Caco-2 (cell line): ENCODE measurements at regions not wholly inside any gene's neighbourhood (a gene's known extent, or its start where the extent isn't known, plus 50 kb on each side); places are given as distances from the start of the nearest gene placed in this dataset.

Source experiments
- BruUV-seq: library from RNA; stranded (reverse); fragments of 400-500 nt; replicated peaks from 2 replicates; lab custom pipeline; 2021; lab: Mats Ljungman, UMichigan
- CTCF ChIA-PET: fragments of 300-600 bp; sonication (Branson Sonifier 250); formaldehyde crosslinking; loops from one replicate; lab custom pipeline; 2022; ENCODE audit warnings: antibody characterized with exemption; lab: Charles Lee
- POLR2A ChIA-PET: fragments of 300-600 bp; sonication (Branson Sonifier 250); formaldehyde crosslinking; loops from one replicate; lab custom pipeline; 2022; ENCODE audit warnings: antibody characterized with exemption; lab: Charles Lee
- DNase-seq, 2 experiments: peaks; one replicate each; pipeline versions ENCODE4 v3.0.0 to v3.0.0-alpha.2; 2020 to 2022
- H3K27me3 ChIP-seq: replicated peaks from 2 replicates; pipeline ENCODE4 v1.6.0; 2011; ENCODE audit warnings: low read length; ENCODE audit not compliant: control insufficient read depth, insufficient read depth
- H3K36me3 ChIP-seq: 2 replicates; pipeline ENCODE4 v1.5.1; 2011; ENCODE audit warnings: low read length; ENCODE audit not compliant: control insufficient read depth, insufficient read depth
- H3K4me1 ChIP-seq: fragments of 250-450 bp; sonication (Bioruptor Pico); 2 replicates; pipeline ENCODE4 v1.5.1; 2020; ENCODE audit warnings: mild to moderate bottlenecking
- H3K4me3 ChIP-seq: 2 replicates; pipeline ENCODE4 v1.5.1; 2011; ENCODE audit warnings: low read depth, mild to moderate bottlenecking, control low read depth, low read length
- H3K9me3 ChIP-seq: fragments of 250-450 bp; sonication (Bioruptor Pico); 2 replicates; pipeline ENCODE4 v1.5.1; 2020; ENCODE audit warnings: mild to moderate bottlenecking, moderate library complexity
- H3K27ac Mint-ChIP-seq: one replicate; pipeline ENCODE4 v1.8.0; 2022; ENCODE audit warnings: mixed read lengths; ENCODE audit not compliant: unreplicated experiment
- H3K27me3 Mint-ChIP-seq: one replicate; pipeline ENCODE4 v1.8.0; 2022; ENCODE audit warnings: mixed read lengths; ENCODE audit not compliant: insufficient read depth, unreplicated experiment
- H3K36me3 Mint-ChIP-seq: one replicate; pipeline ENCODE4 v1.8.0; 2022; ENCODE audit warnings: mild to moderate bottlenecking, mixed read lengths; ENCODE audit not compliant: insufficient read depth, unreplicated experiment
- H3K4me1 Mint-ChIP-seq: one replicate; pipeline ENCODE4 v1.8.0; 2022; ENCODE audit warnings: low read depth, mixed read lengths; ENCODE audit not compliant: unreplicated experiment
- H3K4me3 Mint-ChIP-seq: one replicate; pipeline ENCODE4 v1.8.0; 2022; ENCODE audit warnings: mild to moderate bottlenecking, moderate library complexity, mixed read lengths; ENCODE audit not compliant: unreplicated experiment
- H3K9me3 Mint-ChIP-seq: one replicate; pipeline ENCODE4 v1.8.0; 2022; ENCODE audit warnings: mixed read lengths; ENCODE audit not compliant: unreplicated experiment
- CTCF ChIP-seq, 2 experiments: fragments of 200-600 bp in 1 of 2; IDR thresholded peaks; 1 replicate in 1 of 2; 2 replicates in 1 of 2; pipeline versions ENCODE4 v1.5.1 to v1.8.0; 2011 to 2022; ENCODE audit warnings: antibody characterized with exemption in 1 of 2, control low read depth in 1 of 2, inconsistent platforms in 1 of 2, low read depth in 1 of 2, low read length in 1 of 2, mild to moderate bottlenecking in 1 of 2, moderate library complexity in 1 of 2; ENCODE audit not compliant: insufficient read depth in 1 of 2, severe bottlenecking in 1 of 2, unreplicated experiment in 1 of 2
- intact Hi-C: fragments of 100-400 bp; cut with micrococcal nuclease; formaldehyde crosslinking; loops from one replicate; pipeline ENCODE4 v1.10.0; 2022; ENCODE audit not compliant: unreplicated experiment

DNA sequence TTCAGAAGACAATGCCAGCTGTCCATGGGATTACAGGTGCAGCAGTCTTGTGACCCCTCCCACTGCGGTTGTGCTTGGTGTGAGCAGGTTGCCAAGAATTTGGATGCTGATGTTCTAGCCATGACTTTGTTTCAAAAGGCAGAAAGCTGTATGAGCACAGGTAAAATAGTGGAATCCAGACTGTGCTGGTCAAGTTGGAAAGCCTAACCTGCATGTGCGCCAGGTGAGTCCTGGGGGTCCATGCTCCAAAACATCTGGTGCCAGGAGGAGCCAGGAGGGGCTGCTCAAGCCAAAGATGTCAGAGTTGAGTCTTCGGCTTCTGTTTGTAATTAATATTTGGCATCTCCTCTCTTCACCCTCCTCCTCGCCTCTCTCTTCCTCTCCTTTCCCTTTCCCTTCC lies 330.1 kb downstream of the MYCN start:
- no peak for DNase-seq
- ChIA-PET CTCF (no interaction called here), POLR2A (no interaction called here)
- Histone ChIP-seq H3K27me3 (no peaks in the 10 kb centered on the region), H3K4me3 (no peak overlapping the region), H3K4me1 (no peaks in the 10 kb centered on the region), H3K9me3 (no peaks in the 10 kb centered on the region), H3K36me3 (no peaks in the 10 kb centered on the region)
- Mint-ChIP-seq H3K36me3 (no peaks in the 10 kb centered on the region), H3K4me3 (no peak overlapping the region), H3K4me1 (no peaks in the 10 kb centered on the region), H3K27ac (no peak overlapping the region), H3K9me3 (peaks cover 9% of the 10 kb centered on the region), H3K27me3 (no peaks in the 10 kb centered on the region)
- TF ChIP-seq CTCF (IDR thresholded peaks at IDR 0.05; ENCODE audit: insufficient read depth in 1 of 2, low read depth in 1 of 2, low read length in 1 of 2, severe bottlenecking in 1 of 2, unreplicated experiment in 1 of 2), result no peak
- no TSS peak for BruUV-seq
- intact Hi-C loops, result no loop called here

- H3K27ac Mint-ChIP-seq, result no peak overlapping the region
- no peaks in the 10 kb centered on the region for H3K27me3 ChIP-seq
- CTCF ChIA-PET, result no interaction called here
- POLR2A ChIA-PET, result no interaction called here
- intact Hi-C loops, result no loop called here
- no TSS peak for BruUV-seq
- no peaks in the 10 kb centered on the region for H3K27me3 Mint-ChIP-seq
- DNase-seq, result no peak
- H3K4me3 Mint-ChIP-seq, result no peak overlapping the region
- H3K36me3 Mint-ChIP-seq, result no peaks in the 10 kb centered on the region
- no peak overlapping the region for H3K4me3 ChIP-seq
- peaks cover 6% of the 10 kb centered on the region for H3K9me3 Mint-ChIP-seq
- H3K9me3 ChIP-seq, result no peaks in the 10 kb centered on the region
- H3K4me1 ChIP-seq, result no peaks in the 10 kb centered on the region
- no peaks in the 10 kb centered on the region for H3K4me1 Mint-ChIP-seq
- H3K36me3 ChIP-seq, result no peaks in the 10 kb centered on the region
- TF ChIP-seq CTCF (IDR thresholded peaks at IDR 0.05; ENCODE audit: insufficient read depth in 1 of 2, low read depth in 1 of 2, low read length in 1 of 2, severe bottlenecking in 1 of 2, unreplicated experiment in 1 of 2), result no peak
Measured at GRCh38 chr2:16268301-16269000, 328.1 kb downstream of the MYCN start.

GRCh38 chr2:16266571-16266970 lies 326.2 kb downstream of the MYCN start:
- Mint-ChIP-seq H3K27ac (no peak overlapping the region), H3K4me1 (peaks cover 10% of the 10 kb centered on the region), H3K27me3 (no peaks in the 10 kb centered on the region), H3K4me3 (no peak overlapping the region), H3K36me3 (no peaks in the 10 kb centered on the region), H3K9me3 (no peaks in the 10 kb centered on the region)
- no peak for TF ChIP-seq CTCF (IDR thresholded peaks at IDR 0.05; ENCODE audit: insufficient read depth in 1 of 2, low read depth in 1 of 2, low read length in 1 of 2, severe bottlenecking in 1 of 2, unreplicated experiment in 1 of 2)
- Histone ChIP-seq H3K9me3 (no peaks in the 10 kb centered on the region), H3K36me3 (no peaks in the 10 kb centered on the region), H3K4me3 (no peak overlapping the region), H3K27me3 (no peaks in the 10 kb centered on the region), H3K4me1 (no peaks in the 10 kb centered on the region)
- intact Hi-C loops, result no loop called here
- ChIA-PET CTCF (no interaction called here), POLR2A (no interaction called here)
- no TSS peak for BruUV-seq
- no peak for DNase-seq
